AG09319 (cell line): ENCODE measurements at regions not wholly inside any gene's neighbourhood (a gene's known extent, or its start where the extent isn't known, plus 50 kb on each side); places are given as distances from the start of the nearest gene placed in this dataset.
A peak's percentile ranks its signal among the peaks of the same experiment; 100 is the strongest.

ENCODE experiments used
- DNase-seq: peaks from one replicate; pipeline ENCODE4 v3.0.0-alpha.2; 2010; ENCODE audit warnings: low read depth; ENCODE audit errors: extremely low read depth
- CTCF ChIP-seq: IDR thresholded peaks from 2 replicates; pipeline ENCODE4 v1.5.1; 2011; ENCODE audit warnings: low read depth, mild to moderate bottlenecking, inconsistent platforms, low read length, moderate library complexity

GRCh38 chr5:123720339-123720738, 208.4 kb downstream of the CSNK1G3 start:
- no peak for DNase-seq
- TF ChIP-seq CTCF: no peak

- DNase-seq: no peak
- no peak for TF ChIP-seq CTCF
These were observed 207.0 kb downstream of the CSNK1G3 start for GRCh38 chr5:123719004-123719403.

- TF ChIP-seq CTCF: no peak
- no peak for DNase-seq
These were observed 206.3 kb downstream of the CSNK1G3 start for GRCh38 chr5:123718238-123718637.

- no peak for DNase-seq
- TF ChIP-seq CTCF: no peak
These were observed 205.2 kb downstream of the CSNK1G3 start for GRCh38 chr5:123717139-123717538.

- no peak for DNase-seq
- no peak for TF ChIP-seq CTCF
These were observed 198.1 kb downstream of the CSNK1G3 start for GRCh38 chr5:123710031-123710430.

GRCh38 chr5:123709422-123709821, 197.4 kb downstream of the CSNK1G3 start:
- no peak for DNase-seq
- TF ChIP-seq CTCF: no peak

GRCh38 chr5:123708074-123708806, 196.3 kb downstream of the CSNK1G3 start:
- TF ChIP-seq CTCF: no peak
- peak; percentile 71 for DNase-seq
